Left ventricle myocardium inferior (tissue), 1 donor: ENCODE measurements at regions not wholly inside any gene's neighbourhood (a gene's known extent, or its start where the extent isn't known, plus 50 kb on each side); places are given as distances from the start of the nearest gene placed in this dataset.

ENCODE experiments used
- DNase-seq: peaks from one replicate; pipeline ENCODE4 v3.0.0-alpha.2; 2020
- H3K27ac ChIP-seq: fragments of 200-600 bp; replicated peaks from 2 replicates; pipeline ENCODE4 v1.8.0; 2021
- H3K27me3 ChIP-seq: fragments of 200-600 bp; 2 replicates; pipeline ENCODE4 v1.8.0; 2021; ENCODE audit warnings: low read depth
- H3K36me3 ChIP-seq: fragments of 200-600 bp; 2 replicates; pipeline ENCODE4 v1.8.0; 2021
- H3K4me1 ChIP-seq: fragments of 200-600 bp; 2 replicates; pipeline ENCODE4 v1.8.0; 2021
- H3K4me3 ChIP-seq: fragments of 200-600 bp; 2 replicates; pipeline ENCODE4 v1.8.0; 2021; ENCODE audit warnings: mild to moderate bottlenecking, moderate library complexity
- H3K9me3 ChIP-seq: fragments of 200-600 bp; replicated peaks from 2 replicates; pipeline ENCODE4 v1.8.0; 2021
- intact Hi-C: fragments of 100-400 bp; cut with micrococcal nuclease; formaldehyde crosslinking; loops from one replicate; pipeline ENCODE4 v1.11.0; 2022
- TF ChIP-seq, protein P1 (sequence below): fragments of 200-600 bp; IDR thresholded peaks from 2 replicates; pipeline ENCODE4 v1.8.0; 2021; ENCODE audit warnings: antibody characterized with exemption, mild to moderate bottlenecking, borderline replicate concordance
- donor health status: DM: no; HTN: yes; CAD: no; lungs with severe emphysema.

GRCh38 chr17:36816214-36816906 is 120.9 kb upstream of the LHX1 start:
- TF ChIP-seq, protein P1, sequence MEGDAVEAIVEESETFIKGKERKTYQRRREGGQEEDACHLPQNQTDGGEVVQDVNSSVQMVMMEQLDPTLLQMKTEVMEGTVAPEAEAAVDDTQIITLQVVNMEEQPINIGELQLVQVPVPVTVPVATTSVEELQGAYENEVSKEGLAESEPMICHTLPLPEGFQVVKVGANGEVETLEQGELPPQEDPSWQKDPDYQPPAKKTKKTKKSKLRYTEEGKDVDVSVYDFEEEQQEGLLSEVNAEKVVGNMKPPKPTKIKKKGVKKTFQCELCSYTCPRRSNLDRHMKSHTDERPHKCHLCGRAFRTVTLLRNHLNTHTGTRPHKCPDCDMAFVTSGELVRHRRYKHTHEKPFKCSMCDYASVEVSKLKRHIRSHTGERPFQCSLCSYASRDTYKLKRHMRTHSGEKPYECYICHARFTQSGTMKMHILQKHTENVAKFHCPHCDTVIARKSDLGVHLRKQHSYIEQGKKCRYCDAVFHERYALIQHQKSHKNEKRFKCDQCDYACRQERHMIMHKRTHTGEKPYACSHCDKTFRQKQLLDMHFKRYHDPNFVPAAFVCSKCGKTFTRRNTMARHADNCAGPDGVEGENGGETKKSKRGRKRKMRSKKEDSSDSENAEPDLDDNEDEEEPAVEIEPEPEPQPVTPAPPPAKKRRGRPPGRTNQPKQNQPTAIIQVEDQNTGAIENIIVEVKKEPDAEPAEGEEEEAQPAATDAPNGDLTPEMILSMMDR: no peak
- H3K9me3 ChIP-seq: no peaks in the 10 kb centered on the region
- no peak overlapping the region for H3K4me3 ChIP-seq
- H3K4me1 ChIP-seq: no peaks in the 10 kb centered on the region
- DNase-seq: no peak
- intact Hi-C loops: no loop called here
- peaks cover 100% of the 10 kb centered on the region for H3K27me3 ChIP-seq
- no peaks in the 10 kb centered on the region for H3K36me3 ChIP-seq
- no peak overlapping the region for H3K27ac ChIP-seq

DNA sequence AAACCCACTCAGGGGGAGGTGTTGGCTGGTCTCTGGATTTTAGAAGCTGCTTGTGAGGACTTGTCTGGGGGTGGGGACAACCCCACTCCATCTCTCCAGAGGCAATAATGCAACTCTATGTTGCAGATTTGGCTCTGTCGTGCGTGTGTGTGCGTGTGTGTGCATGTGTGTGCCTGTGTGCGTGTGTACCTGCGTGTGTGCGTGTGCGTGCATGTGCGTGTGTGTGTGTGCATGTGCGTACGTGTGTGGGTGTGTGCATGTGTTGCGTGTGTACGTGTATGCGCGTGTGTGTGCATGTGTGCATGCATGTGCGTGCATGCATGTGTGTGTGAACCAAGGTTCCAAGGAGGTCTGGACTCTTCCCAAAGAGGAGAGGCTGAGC is 120.4 kb upstream of the LHX1 start:
- intact Hi-C loops: no loop called here
- H3K4me1 ChIP-seq: no peaks in the 10 kb centered on the region
- peaks cover 100% of the 10 kb centered on the region for H3K27me3 ChIP-seq
- H3K36me3 ChIP-seq: no peaks in the 10 kb centered on the region
- H3K27ac ChIP-seq: no peak overlapping the region
- no peaks in the 10 kb centered on the region for H3K9me3 ChIP-seq
- TF ChIP-seq, protein P1: no peak
- no peak for DNase-seq
- H3K4me3 ChIP-seq: no peak overlapping the region

DNA sequence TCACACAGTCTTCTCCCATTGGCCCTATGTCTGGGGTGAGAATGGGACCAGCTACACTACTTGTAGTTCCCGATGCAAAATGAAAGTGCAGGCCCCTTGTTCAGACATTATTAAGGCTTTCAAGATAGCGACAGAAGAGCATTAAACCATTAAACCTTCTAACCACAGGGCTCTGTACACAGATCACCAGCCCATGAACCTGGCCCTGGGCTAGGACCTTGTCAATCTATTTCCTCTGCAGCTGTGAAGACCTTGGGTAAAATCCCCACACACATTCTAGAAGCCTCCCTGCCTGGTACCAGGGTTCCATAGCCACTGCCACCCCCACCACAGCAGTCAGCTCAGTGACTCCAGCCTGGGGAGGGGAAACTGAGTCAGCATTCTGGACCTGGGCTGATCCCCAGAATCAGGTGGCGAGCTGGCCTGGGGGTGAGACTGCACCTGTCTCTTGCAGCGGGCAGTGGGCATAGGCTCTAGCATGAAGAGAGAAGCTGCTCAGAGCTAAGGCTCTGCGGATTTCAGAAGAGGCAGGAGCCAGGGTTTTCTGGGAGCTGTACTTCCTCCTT is 119.7 kb upstream of the LHX1 start:
- intact Hi-C loops: no loop called here
- no peak for DNase-seq
- Histone ChIP-seq H3K27ac (no peak overlapping the region), H3K36me3 (no peaks in the 10 kb centered on the region), H3K4me1 (no peaks in the 10 kb centered on the region), H3K27me3 (peaks cover 100% of the 10 kb centered on the region), H3K9me3 (no peaks in the 10 kb centered on the region), H3K4me3 (no peak overlapping the region)
- TF ChIP-seq, protein P1: no peak

DNA sequence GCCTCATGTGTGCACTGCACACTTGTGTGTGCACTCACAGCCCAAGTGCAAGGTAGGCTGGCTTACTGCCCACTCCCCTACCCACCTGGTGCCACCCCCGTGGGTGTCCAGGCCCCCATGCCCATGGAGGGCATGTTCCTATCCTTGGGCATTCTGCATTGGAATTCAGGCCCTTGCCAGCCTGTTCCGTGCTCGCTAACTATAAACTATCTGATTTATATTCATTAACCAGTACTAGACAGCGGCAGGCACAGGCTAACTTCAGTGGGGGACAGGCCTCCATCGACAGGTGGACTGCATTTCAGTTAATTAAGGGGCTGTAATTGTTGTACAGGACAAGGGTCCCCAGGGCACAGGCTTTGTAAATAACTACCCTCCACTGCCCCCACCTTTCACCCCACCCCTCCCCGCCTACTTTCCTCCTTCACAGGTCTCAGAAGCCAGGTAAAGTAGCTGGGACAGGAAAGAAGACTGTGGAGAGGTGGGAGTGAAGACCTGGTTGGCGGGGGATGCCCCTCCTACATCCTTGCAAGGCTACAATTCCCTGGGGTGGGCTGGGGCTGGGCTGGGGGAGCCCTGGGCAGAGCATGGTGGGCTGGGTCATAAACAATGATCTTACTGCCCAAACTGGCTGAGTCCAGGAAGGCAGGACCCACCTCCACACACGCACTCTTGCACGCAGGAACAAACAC is 119.0 kb upstream of the LHX1 start:
- H3K4me3 ChIP-seq: no peak overlapping the region
- TF ChIP-seq, protein P1: no peak
- H3K27ac ChIP-seq: no peak overlapping the region
- H3K9me3 ChIP-seq: no peaks in the 10 kb centered on the region
- no peak for DNase-seq
- intact Hi-C loops: no loop called here
- H3K4me1 ChIP-seq: no peaks in the 10 kb centered on the region
- no peaks in the 10 kb centered on the region for H3K36me3 ChIP-seq
- peaks cover 100% of the 10 kb centered on the region for H3K27me3 ChIP-seq

- intact Hi-C loops: no loop called here
- DNase-seq: no peak
- Histone ChIP-seq H3K36me3 (no peaks in the 10 kb centered on the region), H3K9me3 (no peaks in the 10 kb centered on the region), H3K4me1 (no peaks in the 10 kb centered on the region), H3K4me3 (no peak overlapping the region), H3K27ac (no peak overlapping the region), H3K27me3 (peaks cover 99% of the 10 kb centered on the region)
- TF ChIP-seq, protein P1: no peak
Measured at GRCh38 chr17:36823850-36824677, 113.2 kb upstream of the LHX1 start.
